Lower leg skin (tissue), 3 donors: ENCODE measurements at regions not wholly inside any gene's neighbourhood (a gene's known extent, or its start where the extent isn't known, plus 50 kb on each side); places are given as distances from the start of the nearest gene placed in this dataset.

Source experiments
- CTCF ChIP-seq, 3 donors: fragments of 450-650 bp; IDR thresholded peaks; one replicate each; pipeline ENCODE4 v1.5.1; 2016; ENCODE audit warnings: antibody characterized with exemption in 3 of 3, mild to moderate bottlenecking in 3 of 3, moderate library complexity in 2 of 3
- POLR2A ChIP-seq, 2 donors: fragments of 450-650 bp; IDR thresholded peaks; one replicate each; pipeline ENCODE4 v1.6.1; 2016 to 2017; ENCODE audit warnings: antibody characterized with exemption in 2 of 2, mild to moderate bottlenecking in 1 of 2, moderate library complexity in 1 of 2

- no peak for TF ChIP-seq CTCF (IDR thresholded peaks at IDR 0.05)
- no peak for TF ChIP-seq POLR2A (IDR thresholded peaks at IDR 0.05)
These were observed 62.8 kb upstream of the KLF9 start for GRCh38 chr9:70477146-70477745.
